DMS 273 treated with DMSO at 0.1 percent for 48 hours (cell line): ENCODE measurements at regions not wholly inside any gene's neighbourhood (a gene's known extent, or its start where the extent isn't known, plus 50 kb on each side); places are given as distances from the start of the nearest gene placed in this dataset.

Source experiments
- DNase-seq: peaks from one replicate; lab custom pipeline; 2025; lab: John Stamatoyannopoulos, UW

DNA sequence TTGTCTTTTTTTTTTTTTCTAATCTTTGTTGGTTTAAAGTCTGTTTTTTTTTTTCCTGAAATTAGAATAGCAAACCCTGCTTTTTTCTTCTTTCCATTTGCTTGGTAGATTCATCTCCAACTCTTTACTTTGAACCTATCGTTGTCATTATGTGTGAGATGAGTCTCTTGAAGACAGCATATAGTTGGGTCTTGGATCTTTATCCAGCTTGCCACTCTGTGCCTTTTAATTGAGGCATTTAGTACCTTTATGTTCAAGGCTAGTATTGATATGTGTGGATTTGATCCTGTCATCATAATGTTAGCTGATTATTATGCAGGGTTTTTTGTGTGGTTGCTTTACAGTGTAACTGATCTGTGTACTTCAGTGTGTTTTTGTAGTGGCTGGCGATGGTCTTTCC lies 383.8 kb downstream of the MAN2A1 start:
- no peak for DNase-seq

- no peak for DNase-seq
Measured at GRCh38 chr5:110075656-110076055, 385.9 kb downstream of the MAN2A1 start.

- DNase-seq = no peak
Measured at GRCh38 chr5:110077147-110077546, 387.4 kb downstream of the MAN2A1 start.

GRCh38 chr5:110082194-110082593 lies 392.5 kb downstream of the MAN2A1 start:
- DNase-seq = no peak

- no peak for DNase-seq
Measured at GRCh38 chr5:110082863-110083262, 393.1 kb downstream of the MAN2A1 start.

GRCh38 chr5:110085826-110086225 lies 396.1 kb downstream of the MAN2A1 start:
- DNase-seq = no peak

- no peak for DNase-seq
Measured at GRCh38 chr5:110086658-110087388, 397.1 kb downstream of the MAN2A1 start.

DNA sequence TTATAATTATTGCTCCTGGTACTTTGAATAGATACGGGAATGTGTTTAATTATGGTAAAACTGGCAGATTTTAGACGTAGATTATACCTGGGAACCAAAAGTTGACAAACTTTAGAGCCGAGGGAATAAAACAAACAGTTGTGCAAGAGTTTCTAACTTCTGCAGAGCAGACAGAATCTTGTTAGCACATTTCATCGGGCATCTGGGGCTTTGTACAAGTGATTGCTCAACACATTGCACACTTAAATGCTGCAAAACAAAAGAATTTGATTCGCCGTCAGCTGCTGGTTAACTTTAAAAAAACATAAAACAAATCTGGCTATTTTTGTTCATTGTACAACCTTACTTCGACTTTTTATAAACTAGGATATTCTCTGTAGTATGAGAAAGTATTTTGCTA lies 398.1 kb downstream of the MAN2A1 start:
- DNase-seq = no peak

- DNase-seq = peak; percentile 0
Measured at GRCh38 chr5:110088676-110089436, 399.1 kb downstream of the MAN2A1 start.

DNA sequence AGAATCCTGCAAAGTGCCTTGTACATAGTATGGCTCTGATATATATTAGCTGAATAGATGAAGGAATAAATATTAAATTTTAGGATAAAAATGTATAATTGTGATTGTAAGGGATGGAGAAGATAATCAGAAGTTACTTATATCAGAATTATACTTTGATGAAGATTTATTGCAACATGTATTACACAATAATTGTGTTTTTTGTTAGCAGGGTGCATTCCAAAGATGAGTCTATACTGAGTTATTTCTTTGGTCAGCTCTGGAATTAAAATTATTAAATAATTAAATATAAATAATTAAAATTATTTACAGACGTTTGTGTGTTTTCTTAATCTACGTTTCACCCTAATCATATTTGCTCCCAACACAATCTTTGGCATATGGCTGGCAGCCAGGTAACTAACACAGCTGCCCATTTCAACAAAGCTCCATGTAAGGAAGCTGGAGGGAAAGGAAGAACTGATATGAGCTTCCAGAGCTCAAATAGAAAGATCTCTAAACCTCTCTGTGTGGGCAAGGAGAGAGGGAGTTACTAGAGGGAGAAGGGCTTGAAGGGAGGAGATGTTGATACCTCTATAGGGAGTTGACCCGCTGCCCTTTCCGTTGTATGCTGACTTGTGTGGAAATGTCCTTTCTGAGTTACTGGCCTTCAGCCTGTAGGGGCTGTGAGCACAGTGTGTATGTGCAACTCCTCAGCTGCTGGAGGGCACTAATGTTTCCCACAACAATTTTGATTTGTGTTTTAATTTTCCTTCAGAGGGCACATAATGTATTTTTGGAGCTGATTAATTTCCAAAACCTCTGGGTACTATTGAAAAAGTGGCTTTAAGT lies 403.4 kb downstream of the MAN2A1 start:
- no peak for DNase-seq

DNA sequence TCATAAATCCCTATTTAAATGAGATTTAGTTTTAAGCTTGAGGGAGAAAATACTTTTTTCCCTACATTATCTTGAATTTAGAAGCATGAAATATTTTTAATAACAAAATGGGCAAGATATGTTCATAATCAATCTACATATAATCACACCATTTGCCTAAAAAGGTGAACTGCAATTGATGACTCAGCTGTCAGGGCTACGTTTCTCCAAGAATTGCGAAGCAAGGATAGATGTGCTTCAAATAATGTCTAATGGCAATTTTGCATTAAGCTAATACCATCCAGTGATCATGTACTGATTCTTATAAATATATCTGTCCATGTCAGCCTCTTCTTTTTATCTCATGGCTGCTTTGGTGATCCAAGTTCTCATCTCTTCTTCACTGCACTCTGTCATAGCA lies 404.4 kb downstream of the MAN2A1 start:
- DNase-seq = no peak

DNA sequence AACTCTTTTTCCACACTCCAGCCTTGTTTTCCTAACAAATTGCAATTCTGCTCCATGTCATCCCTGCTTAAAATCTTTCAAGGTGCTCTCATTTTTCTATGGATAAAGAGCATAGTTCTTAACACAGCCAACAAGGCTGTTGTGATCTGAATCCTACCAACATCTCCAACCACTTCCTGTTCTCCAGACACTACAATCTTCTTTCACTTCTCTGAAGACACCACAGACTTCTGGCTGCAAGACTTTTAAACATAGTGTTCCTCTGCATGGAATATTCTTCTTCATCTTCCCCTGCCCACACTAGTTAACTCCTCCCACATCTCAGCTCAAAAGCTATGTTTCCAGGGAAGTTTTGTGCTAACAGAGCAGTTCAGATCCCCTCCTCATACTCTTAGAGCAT lies 404.8 kb downstream of the MAN2A1 start:
- DNase-seq = no peak

GRCh38 chr5:110096419-110096818 lies 406.7 kb downstream of the MAN2A1 start:
- DNase-seq = no peak

GRCh38 chr5:110099572-110099971 lies 409.8 kb downstream of the MAN2A1 start:
- DNase-seq = no peak

- no peak for DNase-seq
Measured at GRCh38 chr5:110103081-110103480, 413.4 kb downstream of the MAN2A1 start.

DNA sequence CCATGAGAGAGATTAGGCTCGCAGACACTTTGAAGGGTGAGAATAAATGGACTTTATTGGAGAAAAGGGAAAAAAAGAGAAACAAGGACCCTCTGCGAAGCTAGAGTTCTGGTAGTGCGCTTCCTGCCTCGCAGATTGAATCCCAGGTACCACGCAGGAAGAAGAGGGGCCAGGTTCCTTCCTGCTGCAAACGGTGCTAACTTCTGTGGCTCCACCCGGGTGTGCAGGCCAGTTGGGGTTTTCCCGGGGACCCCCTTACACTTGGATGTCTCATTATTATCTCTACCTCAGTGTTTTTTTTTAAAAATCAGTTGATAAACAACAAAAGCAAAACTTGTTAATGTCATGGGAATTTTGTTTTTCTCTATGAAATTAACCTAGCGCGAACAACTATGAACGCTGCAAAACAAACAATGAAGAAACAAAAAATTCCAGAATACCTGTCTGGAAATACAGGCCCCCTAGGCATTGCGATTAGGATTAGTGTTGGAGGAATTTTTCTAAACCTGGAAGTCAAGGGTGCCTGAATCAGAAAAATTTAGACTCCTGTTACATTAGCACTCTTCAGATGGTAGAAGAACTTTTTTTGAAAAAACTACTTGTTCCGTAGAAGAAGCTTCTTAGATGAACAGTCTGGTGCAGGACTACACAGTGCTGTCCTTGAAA lies 414.5 kb downstream of the MAN2A1 start:
- no peak for DNase-seq

GRCh38 chr5:110104726-110105669 lies 415.3 kb downstream of the MAN2A1 start:
- no peak for DNase-seq

- DNase-seq = no peak
Measured at GRCh38 chr5:110105692-110106091, 416.0 kb downstream of the MAN2A1 start.

- DNase-seq = no peak
Measured at GRCh38 chr5:110106750-110107149, 417.0 kb downstream of the MAN2A1 start.

DNA sequence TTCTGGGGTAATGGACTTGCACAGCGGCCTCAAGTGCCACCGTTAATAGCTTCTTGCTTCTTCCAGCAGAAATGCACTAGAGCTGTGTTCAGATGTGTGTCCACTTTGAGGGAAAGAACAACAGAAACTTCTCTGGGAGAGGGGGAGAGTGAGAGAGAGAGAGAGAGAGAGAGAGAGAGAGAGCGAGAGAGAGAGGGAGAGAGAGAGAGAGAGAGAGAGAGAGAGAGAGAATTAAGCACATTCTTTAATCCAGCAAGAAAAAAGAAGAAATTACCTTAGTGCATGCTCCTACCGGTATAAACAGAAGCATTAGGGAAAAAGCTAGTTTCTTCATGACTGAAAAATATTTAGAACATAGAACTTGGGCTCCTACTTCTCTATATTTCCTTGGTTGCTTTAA lies 418.8 kb downstream of the MAN2A1 start:
- DNase-seq = no peak

DNA sequence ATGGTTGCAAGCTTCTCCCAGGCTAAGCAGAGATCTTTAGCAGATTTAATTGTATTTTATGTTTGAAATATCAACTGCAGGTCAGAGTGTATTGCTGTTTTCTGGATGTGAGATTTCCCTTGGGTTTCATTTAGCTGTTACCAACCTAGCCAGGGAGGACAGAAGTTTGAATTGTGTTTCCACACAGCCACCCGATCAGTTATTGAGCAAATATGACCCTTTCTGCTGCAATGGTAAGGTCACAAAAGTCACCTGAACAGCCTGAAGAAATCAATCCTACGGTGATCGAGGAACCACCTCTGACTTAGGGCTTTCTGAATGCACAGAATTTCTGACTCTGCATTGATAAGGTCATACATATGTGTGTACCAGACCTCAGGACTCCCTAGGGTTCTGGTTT lies 419.9 kb downstream of the MAN2A1 start:
- DNase-seq = no peak
